ENCODE measurements at regions not wholly inside any gene's neighbourhood (a gene's known extent, or its start where the extent isn't known, plus 50 kb on each side); places are given as distances from the start of the nearest gene placed in this dataset.

DNA sequence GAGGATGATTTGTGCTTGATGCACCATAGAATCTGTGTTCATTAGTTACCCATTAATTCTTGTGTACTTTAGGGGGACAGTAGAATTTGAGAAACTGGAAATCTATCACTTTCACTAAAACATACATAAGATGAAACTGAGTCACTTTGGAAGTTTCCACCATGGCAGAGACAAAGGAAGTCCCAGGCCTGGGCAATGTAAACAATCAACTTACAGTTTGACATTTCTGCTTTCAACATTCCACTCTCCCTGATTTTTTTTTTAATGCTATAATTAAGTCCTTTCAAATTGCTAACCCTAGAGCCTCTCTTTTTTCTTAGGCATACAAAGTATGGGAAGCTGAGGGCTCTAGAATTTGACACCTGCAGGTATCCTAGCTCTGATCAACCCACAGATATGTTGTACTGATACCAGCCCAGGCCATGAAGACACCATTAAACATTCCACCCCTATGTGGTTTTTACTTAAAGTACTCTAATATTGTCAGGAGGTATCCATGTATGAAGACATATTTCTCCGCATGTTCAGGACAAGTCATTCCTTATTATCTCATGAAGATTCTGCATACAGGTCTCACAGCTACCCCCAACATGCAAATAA is 88.5 kb upstream of the GLS start:
- Histone ChIP-seq H3K36me3 (no peaks in the 10 kb centered on the region), H3K4me3 (ENCODE audit: low read depth in 1 of 2, low read length in 1 of 2) (no peak overlapping the region), H3K27me3 (no peaks in the 10 kb centered on the region), H3K4me1 (ENCODE audit: control insufficient read depth in 1 of 2, insufficient read depth in 1 of 2, low read depth in 1 of 2, low read length in 1 of 2) (no peaks in the 10 kb centered on the region), H3K27ac (no peak overlapping the region), H3K9me3 (no peaks in the 10 kb centered on the region)
- TF ChIP-seq, protein P1, sequence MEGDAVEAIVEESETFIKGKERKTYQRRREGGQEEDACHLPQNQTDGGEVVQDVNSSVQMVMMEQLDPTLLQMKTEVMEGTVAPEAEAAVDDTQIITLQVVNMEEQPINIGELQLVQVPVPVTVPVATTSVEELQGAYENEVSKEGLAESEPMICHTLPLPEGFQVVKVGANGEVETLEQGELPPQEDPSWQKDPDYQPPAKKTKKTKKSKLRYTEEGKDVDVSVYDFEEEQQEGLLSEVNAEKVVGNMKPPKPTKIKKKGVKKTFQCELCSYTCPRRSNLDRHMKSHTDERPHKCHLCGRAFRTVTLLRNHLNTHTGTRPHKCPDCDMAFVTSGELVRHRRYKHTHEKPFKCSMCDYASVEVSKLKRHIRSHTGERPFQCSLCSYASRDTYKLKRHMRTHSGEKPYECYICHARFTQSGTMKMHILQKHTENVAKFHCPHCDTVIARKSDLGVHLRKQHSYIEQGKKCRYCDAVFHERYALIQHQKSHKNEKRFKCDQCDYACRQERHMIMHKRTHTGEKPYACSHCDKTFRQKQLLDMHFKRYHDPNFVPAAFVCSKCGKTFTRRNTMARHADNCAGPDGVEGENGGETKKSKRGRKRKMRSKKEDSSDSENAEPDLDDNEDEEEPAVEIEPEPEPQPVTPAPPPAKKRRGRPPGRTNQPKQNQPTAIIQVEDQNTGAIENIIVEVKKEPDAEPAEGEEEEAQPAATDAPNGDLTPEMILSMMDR (IDR thresholded peaks at IDR 0.05), result no peak

DNA sequence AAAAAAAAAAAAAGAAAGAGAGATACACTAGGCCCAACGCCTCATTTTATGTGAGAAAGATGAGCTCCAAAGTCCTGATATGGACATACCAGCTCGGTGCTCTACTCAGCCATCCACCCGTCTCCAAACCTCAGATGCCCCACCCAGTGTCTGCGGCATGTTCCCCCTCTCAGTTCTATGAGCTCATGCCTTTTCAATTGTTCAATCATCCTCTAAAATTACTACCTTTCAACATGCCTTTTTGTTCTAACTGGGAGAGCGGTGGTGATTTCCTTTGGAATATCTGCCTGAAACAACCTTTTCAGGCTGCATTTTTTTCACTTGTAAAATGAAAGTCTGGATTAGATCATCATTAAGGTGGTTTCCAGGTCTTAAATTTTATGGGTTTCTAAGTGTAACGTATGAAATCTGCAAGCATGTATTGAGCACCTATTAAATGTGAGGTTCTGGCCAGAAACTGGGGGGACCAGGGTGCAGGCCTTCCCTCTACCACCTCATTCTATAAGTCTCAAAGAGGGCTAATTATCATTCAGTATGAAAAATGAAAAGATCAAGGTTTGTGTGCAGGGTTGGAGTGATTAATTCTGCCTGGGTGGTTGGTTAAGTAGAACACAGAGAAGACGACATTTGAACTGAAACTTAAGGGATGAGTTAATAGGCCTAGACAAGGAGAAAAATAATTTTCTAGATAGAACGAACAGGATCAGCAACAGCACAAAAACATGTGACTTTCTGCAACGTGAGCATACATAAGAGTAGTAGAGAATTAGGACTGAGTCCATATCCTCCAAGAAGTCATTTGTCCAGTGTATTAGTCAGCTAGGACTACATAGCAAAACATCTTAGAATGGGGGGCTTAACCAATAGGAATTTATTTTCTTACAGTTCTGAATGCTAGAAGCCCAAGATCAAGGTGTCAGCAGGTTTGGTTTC is 87.4 kb upstream of the GLS start:
- no peaks in the 10 kb centered on the region for H3K4me1 ChIP-seq (ENCODE audit: control insufficient read depth in 1 of 2, insufficient read depth in 1 of 2, low read depth in 1 of 2, low read length in 1 of 2)
- no peak overlapping the region for H3K4me3 ChIP-seq (ENCODE audit: low read depth in 1 of 2, low read length in 1 of 2)
- TF ChIP-seq, protein P1 (IDR thresholded peaks at IDR 0.05), result no peak
- H3K36me3 ChIP-seq, result no peaks in the 10 kb centered on the region
- no peak overlapping the region for H3K27ac ChIP-seq
- H3K27me3 ChIP-seq, result no peaks in the 10 kb centered on the region
- no peaks in the 10 kb centered on the region for H3K9me3 ChIP-seq

DNA sequence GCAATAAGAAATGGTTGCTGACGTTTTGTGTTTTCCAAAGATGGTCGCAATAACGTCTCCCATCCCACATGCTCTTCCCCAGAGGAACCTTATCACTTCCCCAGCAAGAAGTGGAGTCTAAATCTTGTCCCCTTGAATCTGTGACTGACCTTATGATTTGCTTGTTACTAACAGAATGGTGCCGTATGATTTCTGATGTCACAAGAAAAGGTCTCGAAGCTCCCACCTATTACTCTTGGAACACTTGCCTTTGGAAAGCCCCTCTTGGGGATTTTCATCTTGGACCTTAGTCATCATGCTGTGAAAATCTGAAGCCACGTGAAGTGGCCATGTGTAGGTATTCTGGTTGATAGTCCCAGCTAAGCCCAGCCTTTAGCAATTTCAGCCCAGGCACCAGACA is 86.2 kb upstream of the GLS start:
- TF ChIP-seq, protein P1 (IDR thresholded peaks at IDR 0.05), result no peak
- Histone ChIP-seq H3K9me3 (no peaks in the 10 kb centered on the region), H3K36me3 (no peaks in the 10 kb centered on the region), H3K4me1 (ENCODE audit: control insufficient read depth in 1 of 2, insufficient read depth in 1 of 2, low read depth in 1 of 2, low read length in 1 of 2) (no peaks in the 10 kb centered on the region), H3K27me3 (no peaks in the 10 kb centered on the region), H3K27ac (no peak overlapping the region), H3K4me3 (ENCODE audit: low read depth in 1 of 2, low read length in 1 of 2) (no peak overlapping the region)

DNA sequence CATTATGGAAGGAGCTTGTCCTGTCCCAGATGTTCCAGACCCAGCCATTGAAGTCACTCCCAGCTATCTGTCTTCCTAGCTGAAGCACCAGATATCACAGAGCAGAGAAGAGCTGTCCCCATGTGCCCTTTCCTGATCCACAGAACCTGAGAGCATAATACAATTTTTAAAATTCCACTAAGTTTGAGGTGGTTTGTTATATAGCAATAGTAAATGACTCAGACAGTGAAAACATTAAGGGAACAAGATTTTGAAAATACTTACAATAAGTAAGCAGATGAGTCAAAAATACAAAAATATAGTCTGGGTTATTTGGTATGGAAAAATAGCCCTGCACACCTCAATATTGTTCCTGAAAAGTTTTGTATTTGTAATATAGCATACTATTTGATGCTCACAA is 85.8 kb upstream of the GLS start:
- Histone ChIP-seq H3K27me3 (no peaks in the 10 kb centered on the region), H3K4me1 (ENCODE audit: control insufficient read depth in 1 of 2, insufficient read depth in 1 of 2, low read depth in 1 of 2, low read length in 1 of 2) (no peaks in the 10 kb centered on the region), H3K27ac (no peak overlapping the region), H3K36me3 (no peaks in the 10 kb centered on the region), H3K9me3 (no peaks in the 10 kb centered on the region), H3K4me3 (ENCODE audit: low read depth in 1 of 2, low read length in 1 of 2) (no peak overlapping the region)
- TF ChIP-seq, protein P1 (IDR thresholded peaks at IDR 0.05), result no peak

DNA sequence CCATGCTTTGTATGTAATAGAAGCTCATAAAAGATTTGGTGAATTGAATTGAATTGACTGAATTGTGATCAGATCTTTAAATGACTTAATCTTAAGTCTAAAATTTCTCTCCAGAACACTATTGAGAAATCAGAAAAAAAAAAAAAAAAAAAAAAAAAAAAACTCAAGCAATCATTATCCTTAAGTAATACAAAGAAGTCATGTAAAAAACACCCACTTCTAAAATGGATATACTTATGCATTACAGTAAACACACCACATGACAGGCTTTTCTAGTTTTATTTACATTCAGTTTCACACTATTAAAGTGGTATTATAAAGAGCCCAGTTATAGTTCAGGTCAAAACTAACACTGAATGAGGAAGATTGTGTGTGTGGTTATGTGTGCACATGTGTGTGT is 84.9 kb upstream of the GLS start:
- no peak overlapping the region for H3K27ac ChIP-seq
- TF ChIP-seq, protein P1 (IDR thresholded peaks at IDR 0.05), result no peak
- no peaks in the 10 kb centered on the region for H3K36me3 ChIP-seq
- no peaks in the 10 kb centered on the region for H3K9me3 ChIP-seq
- no peaks in the 10 kb centered on the region for H3K4me1 ChIP-seq (ENCODE audit: control insufficient read depth in 1 of 2, insufficient read depth in 1 of 2, low read depth in 1 of 2, low read length in 1 of 2)
- no peak overlapping the region for H3K4me3 ChIP-seq (ENCODE audit: low read depth in 1 of 2, low read length in 1 of 2)
- no peaks in the 10 kb centered on the region for H3K27me3 ChIP-seq

All from neutrophil (primary cell).